ENCODE measurements at regions not wholly inside any gene's neighbourhood (a gene's known extent, or its start where the extent isn't known, plus 50 kb on each side); places are given as distances from the start of the nearest gene placed in this dataset.

DNA sequence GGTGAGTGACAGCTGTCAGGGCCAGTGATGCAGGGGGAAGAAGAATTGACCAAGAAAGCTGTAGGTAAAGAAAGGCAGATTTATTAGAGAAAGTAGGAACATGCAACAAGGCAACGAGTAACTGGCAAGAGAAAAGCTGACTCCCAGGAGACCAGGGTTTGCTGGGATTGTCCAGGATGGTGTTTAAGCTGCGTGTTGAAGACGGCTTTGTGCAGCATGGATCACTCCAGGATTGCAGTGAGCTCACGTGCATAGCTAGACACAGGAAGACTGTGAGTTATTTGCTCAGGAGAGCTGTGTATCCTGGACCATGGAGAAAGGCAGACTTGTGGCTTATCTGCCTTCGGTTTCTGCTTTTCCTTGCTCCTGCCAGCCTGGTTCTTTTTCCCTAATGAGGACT is 87.6 kb downstream of the TTLL2 start:
- TF ChIP-seq, protein P1, sequence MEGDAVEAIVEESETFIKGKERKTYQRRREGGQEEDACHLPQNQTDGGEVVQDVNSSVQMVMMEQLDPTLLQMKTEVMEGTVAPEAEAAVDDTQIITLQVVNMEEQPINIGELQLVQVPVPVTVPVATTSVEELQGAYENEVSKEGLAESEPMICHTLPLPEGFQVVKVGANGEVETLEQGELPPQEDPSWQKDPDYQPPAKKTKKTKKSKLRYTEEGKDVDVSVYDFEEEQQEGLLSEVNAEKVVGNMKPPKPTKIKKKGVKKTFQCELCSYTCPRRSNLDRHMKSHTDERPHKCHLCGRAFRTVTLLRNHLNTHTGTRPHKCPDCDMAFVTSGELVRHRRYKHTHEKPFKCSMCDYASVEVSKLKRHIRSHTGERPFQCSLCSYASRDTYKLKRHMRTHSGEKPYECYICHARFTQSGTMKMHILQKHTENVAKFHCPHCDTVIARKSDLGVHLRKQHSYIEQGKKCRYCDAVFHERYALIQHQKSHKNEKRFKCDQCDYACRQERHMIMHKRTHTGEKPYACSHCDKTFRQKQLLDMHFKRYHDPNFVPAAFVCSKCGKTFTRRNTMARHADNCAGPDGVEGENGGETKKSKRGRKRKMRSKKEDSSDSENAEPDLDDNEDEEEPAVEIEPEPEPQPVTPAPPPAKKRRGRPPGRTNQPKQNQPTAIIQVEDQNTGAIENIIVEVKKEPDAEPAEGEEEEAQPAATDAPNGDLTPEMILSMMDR (IDR thresholded peaks at IDR 0.05): no peak

DNA sequence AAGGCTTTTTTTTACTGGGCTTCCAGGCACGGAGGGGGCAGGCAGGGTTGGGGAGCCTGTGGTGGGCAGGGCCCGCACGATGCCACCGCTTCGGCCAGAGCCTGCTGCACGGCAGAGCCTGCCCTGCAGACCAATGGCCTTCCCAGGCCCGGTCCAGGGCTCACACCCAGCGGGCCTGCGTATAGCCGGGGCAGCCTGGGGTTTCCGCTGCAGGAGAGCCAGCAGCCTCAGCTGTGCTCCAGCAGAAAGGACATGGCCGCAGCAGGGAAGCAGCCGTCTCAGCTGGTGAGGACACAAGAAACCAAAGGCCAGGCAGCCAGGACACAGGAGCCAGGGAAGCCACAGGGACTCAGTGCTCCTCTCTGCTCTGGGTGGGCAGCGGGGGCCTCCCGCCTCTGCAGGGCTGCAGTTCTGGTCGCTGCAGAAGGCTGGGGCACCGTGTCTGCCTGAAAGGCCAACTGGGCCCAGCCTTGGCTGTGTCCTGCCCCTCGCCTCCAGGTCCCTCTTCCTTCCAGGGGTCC is 90.6 kb downstream of the TTLL2 start:
- TF ChIP-seq, protein P1 (IDR thresholded peaks at IDR 0.05): no peak

DNA sequence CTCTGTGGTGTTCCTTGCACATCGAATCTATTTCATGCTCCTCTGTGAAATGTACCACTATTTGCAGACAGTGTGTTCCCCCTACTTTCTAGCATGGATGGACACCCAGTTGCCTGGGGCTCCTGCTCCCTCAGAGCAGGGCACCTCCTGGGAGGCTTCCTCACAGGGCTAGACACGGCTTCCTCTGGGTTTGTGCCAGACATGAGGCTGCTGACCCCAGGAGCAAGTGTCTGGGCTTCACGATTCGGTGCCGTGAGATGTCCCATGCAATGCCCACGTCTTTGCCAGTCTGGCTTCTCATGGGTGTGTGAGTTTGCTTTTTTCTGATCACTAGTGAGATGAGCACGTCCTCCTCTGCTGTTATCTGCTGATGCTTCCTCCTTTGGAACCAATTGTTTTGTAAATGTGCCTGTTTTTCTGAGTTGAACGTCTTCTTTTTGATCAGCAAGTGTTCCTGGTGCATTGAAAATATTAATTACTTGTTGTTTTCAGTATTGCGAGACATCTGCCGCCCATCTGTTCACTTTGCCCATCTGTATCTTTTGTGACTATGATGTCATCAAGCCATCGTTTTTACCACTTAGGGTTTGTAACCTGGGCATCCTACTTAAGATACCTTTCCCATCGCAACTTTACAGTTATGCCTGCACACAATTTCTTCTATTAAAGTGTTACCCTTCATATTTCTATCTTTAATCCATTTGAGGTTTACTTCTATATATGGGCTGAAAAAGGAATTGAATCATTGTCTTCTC is 92.0 kb downstream of the TTLL2 start:
- TF ChIP-seq, protein P1 (IDR thresholded peaks at IDR 0.05): no peak

DNA sequence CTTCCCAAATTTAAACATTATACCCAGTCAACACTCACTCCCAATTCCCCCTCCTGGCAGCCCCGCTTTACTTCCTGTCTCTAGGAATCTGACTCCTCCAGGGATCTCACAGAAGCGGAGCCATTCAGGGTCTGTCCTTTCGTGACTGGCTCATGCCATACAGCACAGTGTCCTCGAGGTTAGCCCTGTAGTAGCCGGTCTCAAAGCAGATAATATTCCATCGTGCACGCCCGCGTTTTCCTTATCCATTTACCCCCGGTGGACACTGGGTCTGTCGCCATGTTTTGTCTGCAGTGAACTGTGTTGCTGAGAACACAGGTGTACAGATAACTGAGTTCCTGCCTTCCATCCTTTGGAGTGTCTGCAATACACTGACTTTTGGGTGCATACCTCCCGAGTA is 95.3 kb downstream of the TTLL2 start:
- TF ChIP-seq, protein P1 (IDR thresholded peaks at IDR 0.05): no peak

DNA sequence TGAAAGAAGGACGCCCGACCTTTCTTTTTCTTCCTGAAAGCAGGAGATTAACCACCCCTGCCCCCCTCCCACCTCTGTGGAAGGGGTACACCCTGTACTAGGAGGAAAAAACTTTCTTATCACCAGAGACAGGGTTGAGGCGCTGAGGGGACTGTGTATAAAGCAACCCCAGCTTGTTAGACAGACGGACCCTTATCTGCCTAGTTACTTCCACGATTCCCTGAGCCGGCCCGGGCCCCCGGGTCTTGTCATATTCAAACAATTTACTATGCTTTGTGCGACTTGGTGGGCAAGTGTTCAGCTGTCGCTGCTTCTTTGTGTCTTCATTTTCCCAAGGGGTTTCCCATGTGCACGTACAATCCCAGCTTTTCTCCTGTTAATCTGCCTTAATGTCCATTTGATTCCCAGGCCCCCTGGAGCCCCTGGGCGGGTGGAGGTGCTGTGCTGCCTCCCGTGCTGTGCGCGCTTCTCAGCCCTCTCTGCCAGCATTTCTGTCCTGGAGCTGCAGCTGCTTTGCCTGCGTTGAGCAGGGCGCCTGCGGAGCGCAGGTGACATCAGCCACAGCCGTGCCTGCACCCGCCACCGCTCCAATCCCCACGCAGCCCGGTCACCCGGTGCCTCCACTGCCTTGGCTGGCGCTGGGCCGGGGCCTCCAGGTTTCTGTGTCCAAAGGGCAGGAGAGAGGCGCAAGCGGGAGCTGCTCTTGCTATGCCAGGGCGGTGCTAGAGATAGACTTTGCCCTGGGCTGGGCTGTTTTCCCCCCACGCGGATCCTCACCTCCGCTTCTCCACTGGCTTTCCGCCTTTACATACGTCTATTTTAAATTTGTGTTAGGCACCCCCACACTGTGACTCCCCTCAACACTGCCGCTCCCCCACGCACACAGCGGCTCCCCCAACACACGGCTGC is 96.2 kb downstream of the TTLL2 start:
- TF ChIP-seq, protein P1 (IDR thresholded peaks at IDR 0.05): no peak

DNA sequence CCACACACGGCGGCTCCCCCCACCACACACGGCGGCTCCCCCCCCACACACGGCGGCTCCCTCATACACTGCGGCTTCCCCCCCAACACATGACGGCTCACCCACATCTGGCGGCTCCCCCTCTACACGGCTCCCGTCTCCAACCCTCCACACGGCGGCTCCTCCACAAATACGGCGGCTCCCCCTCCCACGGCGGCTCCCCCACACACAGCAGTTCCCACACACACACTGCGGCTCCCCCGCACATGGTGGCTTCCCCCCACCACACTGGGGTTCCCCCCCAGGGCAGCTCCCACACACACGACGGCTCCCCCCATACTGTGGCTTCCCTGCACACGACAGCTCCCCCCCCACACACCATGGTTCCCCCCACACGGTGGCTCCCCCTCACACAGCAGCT is 98.0 kb downstream of the TTLL2 start:
- TF ChIP-seq, protein P1 (IDR thresholded peaks at IDR 0.05): no peak

DNA sequence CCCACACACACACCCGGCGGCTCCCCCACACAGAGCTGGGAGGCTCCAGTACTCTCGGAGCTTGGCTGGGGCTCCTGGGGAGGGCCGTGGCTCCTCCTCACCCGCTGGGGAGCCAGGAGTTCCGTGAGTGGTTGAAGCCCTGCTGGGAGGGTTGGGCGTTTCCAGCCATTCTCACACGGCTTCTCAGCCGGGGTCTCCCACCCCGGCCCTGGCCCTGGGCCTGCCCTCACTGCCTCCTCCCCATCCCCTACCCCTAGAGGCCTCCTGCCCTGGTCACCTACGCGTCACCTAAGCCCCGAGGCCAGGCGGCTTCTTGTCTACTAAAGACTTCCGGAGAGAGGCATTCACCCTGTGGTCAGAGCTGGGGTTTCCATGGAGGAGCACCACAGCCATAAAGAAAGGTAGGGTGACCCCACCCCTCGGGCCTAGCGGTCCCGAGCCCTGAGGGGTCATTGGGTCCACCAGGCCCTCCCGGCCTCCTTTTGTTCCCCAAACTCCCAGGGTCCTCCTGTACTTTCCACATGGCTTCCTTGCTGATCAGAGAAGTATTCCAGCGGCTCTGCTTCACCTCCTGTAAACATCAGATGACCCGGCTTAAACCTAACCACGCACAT is 99.3 kb downstream of the TTLL2 start:
- TF ChIP-seq, protein P1 (IDR thresholded peaks at IDR 0.05): no peak

All from LNCAP (cell line).